Renal cortex interstitium (tissue), 11 donors: ENCODE measurements at regions not wholly inside any gene's neighbourhood (a gene's known extent, or its start where the extent isn't known, plus 50 kb on each side); places are given as distances from the start of the nearest gene placed in this dataset.
A peak's percentile ranks its signal among the peaks of the same experiment; 100 is the strongest.
"Not testable (repeated sequence)": the region's sequence is repeated elsewhere in the genome, so short reads cannot be mapped to it uniquely, and the experiment has no call there.

ENCODE experiments used
- DNase-seq, 11 donors: peaks; one replicate each; pipeline ENCODE4 v3.0.0-alpha.2; 2013; ENCODE audit warnings: low read depth in 9 of 11, low spot score in 4 of 11; ENCODE audit errors: extremely low read depth in 1 of 11

- DNase-seq, result no peak
Observed at GRCh38 chr17:33934696-33935095, 320.4 kb upstream of the CCL2 start.

GRCh38 chr17:33935822-33936221 is 319.3 kb upstream of the CCL2 start:
- no peak for DNase-seq

- DNase-seq, result no peak
Observed at GRCh38 chr17:33936764-33937163, 318.3 kb upstream of the CCL2 start.

- DNase-seq, result no peak
Observed at GRCh38 chr17:33939959-33940358, 315.1 kb upstream of the CCL2 start.

GRCh38 chr17:33940769-33941370 is 314.2 kb upstream of the CCL2 start:
- DNase-seq, result no peak

- DNase-seq, result no peak
Observed at GRCh38 chr17:33941744-33942143, 313.3 kb upstream of the CCL2 start.

- no peak for DNase-seq
Observed at GRCh38 chr17:33942414-33942813, 312.7 kb upstream of the CCL2 start.

GRCh38 chr17:33944412-33944811 is 310.7 kb upstream of the CCL2 start:
- DNase-seq, result no peak

- DNase-seq, result no peak
Observed at GRCh38 chr17:33944826-33945225, 310.3 kb upstream of the CCL2 start.

- peak in 2 of 11 donors; percentile 19 to 37 for DNase-seq
Observed at GRCh38 chr17:33945646-33946546, 309.2 kb upstream of the CCL2 start.

- no peak for DNase-seq
Observed at GRCh38 chr17:33947762-33948161, 307.3 kb upstream of the CCL2 start.

GRCh38 chr17:33948309-33948708 is 306.8 kb upstream of the CCL2 start:
- DNase-seq, result no peak

- no peak for DNase-seq
Observed at GRCh38 chr17:33949100-33949499, 306.0 kb upstream of the CCL2 start.

- DNase-seq, result no peak
Observed at GRCh38 chr17:33950061-33950460, 305.0 kb upstream of the CCL2 start.

- no peak for DNase-seq
Observed at GRCh38 chr17:33952425-33952824, 302.7 kb upstream of the CCL2 start.

GRCh38 chr17:33954597-33954996 is 300.5 kb upstream of the CCL2 start:
- DNase-seq, result no peak

- no peak for DNase-seq
Observed at GRCh38 chr17:33955461-33955860, 299.6 kb upstream of the CCL2 start.

- DNase-seq, result not testable (repeated sequence)
Observed at GRCh38 chr17:33959098-33959497, 296.0 kb upstream of the CCL2 start.

GRCh38 chr17:33962857-33963655 is 292.0 kb upstream of the CCL2 start:
- DNase-seq, result no peak
